ENCODE measurements at regions not wholly inside any gene's neighbourhood (a gene's known extent, or its start where the extent isn't known, plus 50 kb on each side); places are given as distances from the start of the nearest gene placed in this dataset.
A peak's percentile ranks its signal among the peaks of the same experiment; 100 is the strongest.

- DNase-seq (ENCODE audit: low spot score): no peak
These were observed 179.0 kb downstream of the SNX19 start for GRCh38 chr11:130737041-130737830.

GRCh38 chr11:130737866-130738431, 178.3 kb downstream of the SNX19 start:
- peak; percentile 85 for DNase-seq (ENCODE audit: low spot score)

- DNase-seq (ENCODE audit: low spot score): no peak
These were observed 177.7 kb downstream of the SNX19 start for GRCh38 chr11:130738611-130739010.

GRCh38 chr11:130740819-130741218, 175.5 kb downstream of the SNX19 start:
- DNase-seq (ENCODE audit: low spot score): no peak

- DNase-seq (ENCODE audit: low spot score): no peak
These were observed 171.5 kb downstream of the SNX19 start for GRCh38 chr11:130744794-130745193.

GRCh38 chr11:130749216-130749615, 167.1 kb downstream of the SNX19 start:
- no peak for DNase-seq (ENCODE audit: low spot score)

- DNase-seq (ENCODE audit: low spot score): no peak
These were observed 155.7 kb downstream of the SNX19 start for GRCh38 chr11:130760515-130761125.

GRCh38 chr11:130761560-130762220, 154.6 kb downstream of the SNX19 start:
- DNase-seq (ENCODE audit: low spot score): no peak

GRCh38 chr11:130762638-130763037, 153.6 kb downstream of the SNX19 start:
- no peak for DNase-seq (ENCODE audit: low spot score)

GRCh38 chr11:130763087-130763980, 152.9 kb downstream of the SNX19 start:
- DNase-seq (ENCODE audit: low spot score): no peak

- DNase-seq (ENCODE audit: low spot score): no peak
These were observed 150.9 kb downstream of the SNX19 start for GRCh38 chr11:130765406-130765805.

GRCh38 chr11:130765951-130766649, 150.2 kb downstream of the SNX19 start:
- no peak for DNase-seq (ENCODE audit: low spot score)

- DNase-seq (ENCODE audit: low spot score): no peak
These were observed 149.4 kb downstream of the SNX19 start for GRCh38 chr11:130766650-130767565.

- DNase-seq (ENCODE audit: low spot score): no peak
These were observed 146.3 kb downstream of the SNX19 start for GRCh38 chr11:130769782-130770535.

GRCh38 chr11:130771708-130772107, 144.6 kb downstream of the SNX19 start:
- DNase-seq (ENCODE audit: low spot score): no peak

- peak; percentile 74 for DNase-seq (ENCODE audit: low spot score)
These were observed 143.7 kb downstream of the SNX19 start for GRCh38 chr11:130772266-130773227.

- no peak for DNase-seq (ENCODE audit: low spot score)
These were observed 142.9 kb downstream of the SNX19 start for GRCh38 chr11:130773244-130773820.

Data from umbilical cord (tissue), 1 donor.